ENCODE measurements at regions not wholly inside any gene's neighbourhood (a gene's known extent, or its start where the extent isn't known, plus 50 kb on each side); places are given as distances from the start of the nearest gene placed in this dataset.

- H3K9ac ChIP-seq, result no peak overlapping the region
- peaks cover 9% of the 10 kb centered on the region for H3F3A ChIP-seq (ENCODE audit: low read depth)
- no peaks in the 10 kb centered on the region for H3K27me3 ChIP-seq
- peaks cover 8% of the 10 kb centered on the region for H3K9me3 Mint-ChIP-seq
- no peak overlapping the region for H3K4me2 ChIP-seq
- H3K4me3 ChIP-seq, result no peak overlapping the region
- H3K4me3 Mint-ChIP-seq, result no peak overlapping the region
- no peaks in the 10 kb centered on the region for H4K20me1 ChIP-seq (ENCODE audit: low read depth)
- no peak for DNase-seq (ENCODE audit: low spot score)
- peaks cover 22% of the 10 kb centered on the region for H3K4me1 ChIP-seq
- TF ChIP-seq CTCF (IDR thresholded peaks at IDR 0.05), result no peak
- no peak for TF ChIP-seq EZH2 (IDR thresholded peaks at IDR 0.05)
- TF ChIP-seq EZH2phosphoT487 (IDR thresholded peaks at IDR 0.05), result no peak
- H3K36me3 ChIP-seq, result no peaks in the 10 kb centered on the region
- H3K79me2 ChIP-seq (ENCODE audit: low read depth), result no peaks in the 10 kb centered on the region
- H3K9me3 ChIP-seq (ENCODE audit: low read depth), result no peaks in the 10 kb centered on the region
- H3K4me1 Mint-ChIP-seq, result peaks cover 24% of the 10 kb centered on the region
- H3K27me3 Mint-ChIP-seq (ENCODE audit: insufficient read depth, low read depth), result peaks cover 3% of the 10 kb centered on the region
- no peak overlapping the region for H3K27ac ChIP-seq
- no peaks in the 10 kb centered on the region for H3K36me3 Mint-ChIP-seq
- H3K27ac Mint-ChIP-seq, result peak overlapping the region; percentile 8
- H2AFZ ChIP-seq (replicated peaks), result peak overlapping the region; percentile 34
Observed at GRCh38 chr2:122032264-122032645, 276.8 kb downstream of the TSN start.

- Histone ChIP-seq H3K4me1 (peaks cover 22% of the 10 kb centered on the region), H4K20me1 (ENCODE audit: low read depth) (no peaks in the 10 kb centered on the region), H3K4me3 (no peak overlapping the region), H3K36me3 (no peaks in the 10 kb centered on the region), H3K9ac (no peak overlapping the region), H3K4me2 (no peak overlapping the region), H3K27me3 (no peaks in the 10 kb centered on the region), H3K9me3 (ENCODE audit: low read depth) (no peaks in the 10 kb centered on the region), H3K79me2 (ENCODE audit: low read depth) (no peaks in the 10 kb centered on the region), H3F3A (ENCODE audit: low read depth) (peaks cover 9% of the 10 kb centered on the region), H3K27ac (no peak overlapping the region), H2AFZ (replicated peaks) (no peak overlapping the region)
- TF ChIP-seq CTCF (IDR thresholded peaks at IDR 0.05) (no peak), EZH2phosphoT487 (IDR thresholded peaks at IDR 0.05) (no peak), EZH2 (IDR thresholded peaks at IDR 0.05) (no peak)
- Mint-ChIP-seq H3K4me3 (no peak overlapping the region), H3K4me1 (peaks cover 24% of the 10 kb centered on the region), H3K9me3 (peaks cover 15% of the 10 kb centered on the region), H3K27me3 (ENCODE audit: insufficient read depth, low read depth) (peaks cover 3% of the 10 kb centered on the region), H3K36me3 (no peaks in the 10 kb centered on the region), H3K27ac (peak overlapping the region; percentile 64)
- DNase-seq (ENCODE audit: low spot score), result no peak
Observed at GRCh38 chr2:122033778-122034177, 278.3 kb downstream of the TSN start.

- H4K20me1 ChIP-seq (ENCODE audit: low read depth), result no peaks in the 10 kb centered on the region
- H3K9me3 Mint-ChIP-seq, result peaks cover 19% of the 10 kb centered on the region
- H3K4me3 Mint-ChIP-seq, result no peak overlapping the region
- H3K4me1 Mint-ChIP-seq, result peaks cover 24% of the 10 kb centered on the region
- H3K9me3 ChIP-seq (ENCODE audit: low read depth), result no peaks in the 10 kb centered on the region
- no peak overlapping the region for H3K4me3 ChIP-seq
- H3K4me1 ChIP-seq, result peaks cover 22% of the 10 kb centered on the region
- no peaks in the 10 kb centered on the region for H3K36me3 ChIP-seq
- peaks cover 9% of the 10 kb centered on the region for H3F3A ChIP-seq (ENCODE audit: low read depth)
- TF ChIP-seq CTCF (IDR thresholded peaks at IDR 0.05) (no peak), EZH2phosphoT487 (IDR thresholded peaks at IDR 0.05) (no peak), EZH2 (IDR thresholded peaks at IDR 0.05) (no peak)
- H3K27me3 Mint-ChIP-seq (ENCODE audit: insufficient read depth, low read depth), result peaks cover 3% of the 10 kb centered on the region
- no peaks in the 10 kb centered on the region for H3K79me2 ChIP-seq (ENCODE audit: low read depth)
- no peak overlapping the region for H3K27ac ChIP-seq
- H3K4me2 ChIP-seq, result peak overlapping the region; percentile 36
- H3K36me3 Mint-ChIP-seq, result no peaks in the 10 kb centered on the region
- H3K27me3 ChIP-seq, result no peaks in the 10 kb centered on the region
- H3K27ac Mint-ChIP-seq, result peak overlapping the region; percentile 27
- DNase-seq (ENCODE audit: low spot score), result no peak
- no peak overlapping the region for H3K9ac ChIP-seq
- no peak overlapping the region for H2AFZ ChIP-seq (replicated peaks)
Observed at GRCh38 chr2:122034344-122034743, 278.9 kb downstream of the TSN start.

All from neural progenitor cell (in vitro differentiated cells).